SK-N-SH (cell line): ENCODE measurements at regions not wholly inside any gene's neighbourhood (a gene's known extent, or its start where the extent isn't known, plus 50 kb on each side); places are given as distances from the start of the nearest gene placed in this dataset.

ENCODE experiments used
- small RNA-seq, 7 experiments: library from RNA; depleted of rRNA; stranded (forward); fragments of <200 nt; gene quantifications; one replicate each; pipeline ENCODE3, GENCODE V24; 2012

Small RNAs in the stretch of these regions (small RNA-seq; reads per million reads assigned to genes)
- 0 reads per million in 7 experiments for gene HIGD1AP3
- 0 reads per million in 7 experiments for gene SUMO2P6
